Breast epithelium (tissue), 4 donors: ENCODE measurements at regions not wholly inside any gene's neighbourhood (a gene's known extent, or its start where the extent isn't known, plus 50 kb on each side); places are given as distances from the start of the nearest gene placed in this dataset.

ENCODE experiments used
- DNase-seq, 2 donors: peaks; one replicate each; pipeline ENCODE4 v3.0.0-alpha.2; 2019; ENCODE audit warnings: low spot score in 2 of 2
- H3K27ac ChIP-seq, 2 donors: fragments of 200-600 bp; sonication (generic) in 1 of 2; one replicate each; pipeline ENCODE4 v1.5.1; 2016 to 2019; ENCODE audit warnings: mild to moderate bottlenecking in 1 of 2
- H3K27me3 ChIP-seq, 2 donors: fragments of 200-600 bp; sonication (generic) in 1 of 2; one replicate each; pipeline versions ENCODE4 v1.5.1 to v1.6.0; 2017 to 2019; ENCODE audit warnings: control low read depth in 1 of 2, mild to moderate bottlenecking in 1 of 2
- H3K36me3 ChIP-seq: fragments of 200-600 bp; one replicate; pipeline ENCODE4 v1.5.1; 2019
- H3K4me1 ChIP-seq, 2 donors: fragments of 200-600 bp; sonication (generic); one replicate each; pipeline ENCODE4 v1.5.1; 2016 to 2019; ENCODE audit warnings: control low read depth in 1 of 2
- H3K4me3 ChIP-seq, 3 donors: fragments of 200-600 bp; sonication (generic); 1 replicate in 2 of 3; 2 replicates in 1 of 3; pipeline ENCODE4 v1.5.1; 2016 to 2019; ENCODE audit warnings: mild to moderate bottlenecking in 3 of 3, moderate library complexity in 2 of 3
- H3K9me3 ChIP-seq, 2 donors: fragments of 200-600 bp; sonication (generic) in 1 of 2; one replicate each; pipeline ENCODE4 v1.5.1; 2016 to 2019; ENCODE audit warnings: control low read depth in 1 of 2
- POLR2A ChIP-seq: fragments of 450-650 bp; IDR thresholded peaks from one replicate; pipeline ENCODE4 v1.6.1; 2016; ENCODE audit warnings: antibody characterized with exemption, mild to moderate bottlenecking, moderate library complexity
- POLR2AphosphoS5 ChIP-seq, 3 donors: sonication (generic); formaldehyde crosslinking; IDR thresholded peaks; one replicate each; pipeline ENCODE4 v1.6.1; 2017; ENCODE audit warnings: antibody characterized with exemption in 3 of 3
- intact Hi-C: fragments of 100-400 bp; cut with DNase I; formaldehyde crosslinking; loops from one replicate; pipeline ENCODE4 v1.15.1; 2023; ENCODE audit warnings: low total_unique reads
- TF ChIP-seq, protein P1 (sequence below), 3 donors: fragments of 450-650 bp; IDR thresholded peaks; one replicate each; pipeline ENCODE4 v1.5.1; 2016 to 2017; ENCODE audit warnings: antibody characterized with exemption in 3 of 3, mild to moderate bottlenecking in 3 of 3, moderate library complexity in 3 of 3

GRCh38 chr5:93279296-93279963 lies 301.6 kb downstream of the NR2F1-AS1 start:
- no peaks in the 10 kb centered on the region for H3K4me1 ChIP-seq
- TF ChIP-seq, protein P1, sequence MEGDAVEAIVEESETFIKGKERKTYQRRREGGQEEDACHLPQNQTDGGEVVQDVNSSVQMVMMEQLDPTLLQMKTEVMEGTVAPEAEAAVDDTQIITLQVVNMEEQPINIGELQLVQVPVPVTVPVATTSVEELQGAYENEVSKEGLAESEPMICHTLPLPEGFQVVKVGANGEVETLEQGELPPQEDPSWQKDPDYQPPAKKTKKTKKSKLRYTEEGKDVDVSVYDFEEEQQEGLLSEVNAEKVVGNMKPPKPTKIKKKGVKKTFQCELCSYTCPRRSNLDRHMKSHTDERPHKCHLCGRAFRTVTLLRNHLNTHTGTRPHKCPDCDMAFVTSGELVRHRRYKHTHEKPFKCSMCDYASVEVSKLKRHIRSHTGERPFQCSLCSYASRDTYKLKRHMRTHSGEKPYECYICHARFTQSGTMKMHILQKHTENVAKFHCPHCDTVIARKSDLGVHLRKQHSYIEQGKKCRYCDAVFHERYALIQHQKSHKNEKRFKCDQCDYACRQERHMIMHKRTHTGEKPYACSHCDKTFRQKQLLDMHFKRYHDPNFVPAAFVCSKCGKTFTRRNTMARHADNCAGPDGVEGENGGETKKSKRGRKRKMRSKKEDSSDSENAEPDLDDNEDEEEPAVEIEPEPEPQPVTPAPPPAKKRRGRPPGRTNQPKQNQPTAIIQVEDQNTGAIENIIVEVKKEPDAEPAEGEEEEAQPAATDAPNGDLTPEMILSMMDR (IDR thresholded peaks at IDR 0.05) = no peak
- TF ChIP-seq POLR2AphosphoS5 (IDR thresholded peaks at IDR 0.05) = no peak
- TF ChIP-seq POLR2A = no peak
- H3K36me3 ChIP-seq = no peaks in the 10 kb centered on the region
- DNase-seq = no peak
- intact Hi-C loops = loop anchor here (5.0 kb wide), 1 partner anchor 123 kb away; no protein-coding TSS in a partner anchor
- no peaks in the 10 kb centered on the region for H3K9me3 ChIP-seq
- H3K27me3 ChIP-seq = no peaks in the 10 kb centered on the region
- H3K4me3 ChIP-seq = no peak overlapping the region
- H3K27ac ChIP-seq = no peak overlapping the region

- H3K4me1 ChIP-seq = no peaks in the 10 kb centered on the region
- no peaks in the 10 kb centered on the region for H3K9me3 ChIP-seq
- no peak for DNase-seq
- no peaks in the 10 kb centered on the region for H3K27me3 ChIP-seq
- no peak for TF ChIP-seq POLR2A
- TF ChIP-seq POLR2AphosphoS5 (IDR thresholded peaks at IDR 0.05) = no peak
- TF ChIP-seq, protein P1 (IDR thresholded peaks at IDR 0.05) = no peak
- H3K4me3 ChIP-seq = no peak overlapping the region
- intact Hi-C loops = loop anchor here (5.0 kb wide), 1 partner anchor 123 kb away; no protein-coding TSS in a partner anchor
- no peaks in the 10 kb centered on the region for H3K36me3 ChIP-seq
- H3K27ac ChIP-seq = no peak overlapping the region
Measured at GRCh38 chr5:93278896-93279295, 302.1 kb downstream of the NR2F1-AS1 start.

DNA sequence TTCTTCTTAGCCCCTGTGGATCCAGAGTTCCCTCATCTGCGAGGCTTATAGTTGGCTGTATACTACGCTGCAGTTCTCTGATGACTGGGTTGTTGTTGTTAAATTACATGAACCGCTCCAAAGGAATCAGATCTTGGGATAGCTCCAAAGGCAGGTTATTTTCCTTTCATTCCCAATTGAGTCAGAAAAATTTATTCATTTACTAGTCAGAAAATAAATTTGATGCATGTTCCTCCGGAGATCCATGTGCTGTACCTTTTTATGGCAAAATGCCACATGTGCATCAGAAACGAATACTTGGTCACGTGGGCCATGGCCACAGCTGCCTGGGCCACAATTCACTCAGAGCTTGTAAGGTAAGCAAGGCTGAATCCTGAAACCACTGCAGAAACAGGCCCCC lies 304.0 kb downstream of the NR2F1-AS1 start:
- intact Hi-C loops = loop anchor here (5.0 kb wide), 1 partner anchor 125 kb away; no protein-coding TSS in a partner anchor
- Histone ChIP-seq H3K27me3 (no peaks in the 10 kb centered on the region), H3K4me1 (no peaks in the 10 kb centered on the region), H3K27ac (no peak overlapping the region), H3K36me3 (no peaks in the 10 kb centered on the region), H3K9me3 (no peaks in the 10 kb centered on the region), H3K4me3 (no peak overlapping the region)
- DNase-seq = no peak
- TF ChIP-seq POLR2A = no peak
- TF ChIP-seq, protein P1 (IDR thresholded peaks at IDR 0.05) = no peak
- no peak for TF ChIP-seq POLR2AphosphoS5 (IDR thresholded peaks at IDR 0.05)

DNA sequence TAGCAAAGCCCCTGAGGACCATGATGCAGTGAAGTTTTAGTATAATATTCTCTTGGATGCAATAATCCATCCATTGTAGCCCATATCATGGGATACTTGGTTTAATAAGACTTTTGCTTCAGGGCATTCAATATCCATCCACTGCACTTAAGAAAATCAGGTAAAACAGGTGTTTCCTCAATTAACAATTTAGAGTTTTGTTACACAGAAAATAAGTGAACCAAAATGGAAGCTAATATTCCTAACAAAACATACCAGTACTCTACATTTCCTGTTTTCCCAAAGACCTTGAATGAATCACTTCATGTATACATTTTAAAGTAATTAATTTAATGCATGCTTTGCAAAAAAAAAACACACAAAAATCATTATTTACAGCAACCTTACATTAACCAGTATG lies 305.6 kb downstream of the NR2F1-AS1 start:
- TF ChIP-seq POLR2A (no peak), POLR2AphosphoS5 (IDR thresholded peaks at IDR 0.05) (no peak)
- TF ChIP-seq, protein P1 (IDR thresholded peaks at IDR 0.05) = no peak
- no peak for DNase-seq
- Histone ChIP-seq H3K27ac (no peak overlapping the region), H3K27me3 (no peaks in the 10 kb centered on the region), H3K4me1 (no peaks in the 10 kb centered on the region), H3K9me3 (no peaks in the 10 kb centered on the region), H3K4me3 (no peak overlapping the region), H3K36me3 (no peaks in the 10 kb centered on the region)
- intact Hi-C loops = loop anchor here (5.0 kb wide), 1 partner anchor 127 kb away; no protein-coding TSS in a partner anchor

DNA sequence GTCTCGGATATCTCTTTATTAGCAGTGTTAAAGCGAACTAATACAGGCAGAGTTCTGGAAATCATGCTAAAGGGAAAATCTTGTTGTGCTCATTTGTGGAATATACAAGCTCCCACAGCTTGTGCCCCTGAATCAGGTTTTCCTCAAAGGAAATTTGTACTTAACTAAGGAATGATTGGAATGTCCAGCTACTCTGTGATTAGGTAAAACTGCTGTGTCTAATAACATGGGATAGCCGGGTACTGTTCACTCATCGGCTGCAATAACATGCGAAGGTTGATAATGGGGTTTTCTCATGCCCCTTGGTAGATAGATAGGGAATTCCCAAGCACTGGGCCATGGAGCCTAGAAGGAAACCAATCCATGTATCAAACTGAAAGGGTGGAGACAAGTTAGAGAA lies 306.7 kb downstream of the NR2F1-AS1 start:
- no peak overlapping the region for H3K27ac ChIP-seq
- no peaks in the 10 kb centered on the region for H3K4me1 ChIP-seq
- H3K4me3 ChIP-seq = no peak overlapping the region
- no peaks in the 10 kb centered on the region for H3K9me3 ChIP-seq
- H3K27me3 ChIP-seq = no peaks in the 10 kb centered on the region
- no peak for DNase-seq
- no peaks in the 10 kb centered on the region for H3K36me3 ChIP-seq
- TF ChIP-seq POLR2A (no peak), POLR2AphosphoS5 (IDR thresholded peaks at IDR 0.05) (no peak)
- TF ChIP-seq, protein P1 (IDR thresholded peaks at IDR 0.05) = no peak
- intact Hi-C loops = no loop called here
